ENCODE measurements at regions not wholly inside any gene's neighbourhood (a gene's known extent, or its start where the extent isn't known, plus 50 kb on each side); places are given as distances from the start of the nearest gene placed in this dataset.

DNA sequence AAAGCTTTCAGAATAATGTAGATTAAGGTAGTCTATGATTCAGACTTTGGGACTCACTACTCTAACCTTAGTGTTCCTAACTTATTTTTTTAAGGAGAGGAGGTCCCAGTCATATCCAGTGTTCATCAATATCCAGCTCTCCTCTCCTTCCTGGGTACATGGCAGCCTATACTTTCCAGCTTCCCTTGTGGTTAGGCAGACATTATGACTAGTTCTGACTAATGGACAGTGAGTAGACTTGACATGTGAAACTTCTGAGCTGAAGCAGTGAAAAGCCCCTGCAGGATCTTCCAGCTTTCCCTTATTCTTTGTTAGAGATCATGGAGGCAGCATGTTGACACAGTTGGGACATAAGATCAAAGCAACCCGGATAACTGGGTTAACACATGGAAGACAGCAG lies 144.2 kb downstream of the PTPRU start:
- no peak for DNase-seq

DNA sequence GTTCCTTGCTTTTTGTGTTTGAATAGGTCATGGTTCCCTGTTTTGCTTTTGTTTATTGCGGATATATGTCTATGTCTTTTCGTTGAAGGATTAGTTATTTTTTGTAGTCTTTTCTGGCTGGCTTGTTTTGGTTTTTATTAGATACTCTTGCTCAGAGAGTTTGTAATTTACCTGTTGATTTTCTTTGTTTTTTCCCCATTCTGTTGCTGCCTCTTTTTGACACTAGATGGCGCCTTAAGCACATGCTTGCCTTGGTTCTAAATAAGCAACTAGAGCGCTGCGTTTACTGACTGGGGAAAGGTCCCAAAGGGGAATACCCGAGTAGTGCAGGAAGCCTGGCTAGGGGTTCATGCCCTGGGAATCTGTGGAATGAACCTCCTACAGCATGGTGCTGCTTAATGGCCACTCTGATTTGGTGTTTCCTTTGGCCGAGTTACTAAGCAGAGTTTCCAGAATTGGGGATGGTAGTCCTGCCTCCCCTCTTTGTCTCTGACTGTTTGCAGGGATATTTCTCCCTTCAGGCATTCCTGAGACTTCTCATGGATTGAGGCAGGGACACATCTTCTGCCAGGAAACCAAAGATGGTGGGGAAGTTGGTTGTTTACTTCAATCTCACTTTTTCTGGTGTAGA lies 143.2 kb downstream of the PTPRU start:
- DNase-seq, result peak; percentile 24 to 42 (median 25)
